Osteoblast (primary cell): ENCODE measurements at regions not wholly inside any gene's neighbourhood (a gene's known extent, or its start where the extent isn't known, plus 50 kb on each side); places are given as distances from the start of the nearest gene placed in this dataset. TPM values are rescaled to one million over a fixed set of nuclear protein-coding genes. Genes with fewer than 3 reads are reported as not detected.

Experiments used
- DNase-seq: peaks from one replicate; pipeline ENCODE4 v3.0.0; 2011; ENCODE audit warnings: low spot score, mixed read lengths; ENCODE audit not compliant: insufficient read length; ENCODE audit errors: missing footprints
- H2AFZ ChIP-seq: 2 replicates; pipeline ENCODE4 v1.6.0; 2011; ENCODE audit warnings: mild to moderate bottlenecking, low read length
- H3K27ac ChIP-seq: 2 replicates; pipeline ENCODE4 v1.5.1; 2011; ENCODE audit warnings: mild to moderate bottlenecking, low read depth, low read length, moderate library complexity
- H3K27me3 ChIP-seq: 2 replicates; pipeline ENCODE4 v1.6.0; 2012; ENCODE audit warnings: mild to moderate bottlenecking, control low read depth, inconsistent platforms, low read length, moderate library complexity; ENCODE audit not compliant: insufficient read depth
- H3K36me3 ChIP-seq: 2 replicates; pipeline ENCODE4 v1.5.1; 2011; ENCODE audit warnings: mild to moderate bottlenecking, low read length, control low read depth, moderate library complexity; ENCODE audit not compliant: insufficient read depth
- H3K4me1 ChIP-seq: 2 replicates; pipeline ENCODE4 v1.5.1; 2011; ENCODE audit warnings: mild to moderate bottlenecking, low read length, control low read depth, moderate library complexity; ENCODE audit not compliant: insufficient read depth
- H3K4me2 ChIP-seq: 2 replicates; pipeline ENCODE4 v1.6.0; 2011; ENCODE audit warnings: mild to moderate bottlenecking, low read length; ENCODE audit not compliant: insufficient read depth
- H3K4me3 ChIP-seq: fragments of 200-600 bp; sonication (generic); 3 replicates; pipeline ENCODE4 v1.5.1; 2012; ENCODE audit warnings: mild to moderate bottlenecking, low read length, inconsistent platforms; ENCODE audit not compliant: insufficient read depth
- H3K79me2 ChIP-seq: 2 replicates; pipeline ENCODE4 v1.6.0; 2012; ENCODE audit warnings: mild to moderate bottlenecking, low read length, control low read depth, inconsistent platforms; ENCODE audit not compliant: insufficient read depth
- H3K9me3 ChIP-seq: 2 replicates; pipeline ENCODE4 v1.5.1; 2011; ENCODE audit warnings: low read depth, low read length, control low read depth
- H4K20me1 ChIP-seq: 2 replicates; pipeline ENCODE4 v1.6.0; 2012; ENCODE audit warnings: mild to moderate bottlenecking, low read length, control low read depth; ENCODE audit not compliant: insufficient read depth
- small RNA-seq: library from RNA; depleted of rRNA; stranded (forward); fragments of <200 nt; gene quantifications from one replicate; pipeline ENCODE3, GENCODE V24; 2012
- TF ChIP-seq, protein P1 (sequence below): IDR thresholded peaks from 2 replicates; pipeline ENCODE4 v1.5.1; 2011; ENCODE audit warnings: mild to moderate bottlenecking, low read depth, low read length, moderate library complexity; ENCODE audit errors: extremely low read depth

DNA sequence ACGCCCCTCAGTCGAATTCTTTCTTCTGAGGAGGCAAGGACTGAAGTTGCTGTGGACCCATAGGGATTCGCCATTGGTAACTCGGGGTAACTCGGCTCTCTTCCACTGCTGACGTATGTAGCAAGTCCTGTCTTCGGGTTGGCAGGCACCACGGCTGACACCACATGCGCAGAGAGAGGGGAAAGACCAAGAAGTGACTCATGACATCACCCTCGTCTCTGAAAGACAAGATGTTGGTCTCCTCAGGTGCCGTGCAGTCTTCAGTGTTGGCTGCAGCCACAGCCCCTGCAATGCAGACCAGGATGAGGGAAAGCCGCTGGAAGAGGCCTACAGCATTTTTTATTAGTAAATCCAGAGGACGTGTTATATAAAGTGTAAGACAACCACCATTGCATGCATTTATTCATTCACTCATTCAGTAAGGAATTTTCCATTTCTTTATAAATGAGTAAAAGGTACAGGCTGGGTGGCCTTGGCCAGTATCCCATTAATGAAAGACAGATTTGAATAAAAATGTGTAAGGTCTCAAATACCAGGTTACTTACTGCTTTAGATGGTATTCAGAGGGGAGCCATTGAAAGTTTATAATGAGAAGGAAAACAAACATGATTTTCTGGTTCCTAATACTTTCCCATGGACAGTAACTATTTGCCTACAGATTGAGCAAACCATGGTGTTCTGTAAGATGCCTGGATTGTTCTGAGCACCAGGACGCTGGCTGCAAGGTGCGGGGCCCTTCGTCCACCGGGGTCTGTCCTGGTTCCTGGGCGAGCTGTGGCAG lies 50.7 kb upstream of the IRF2BP2 start:
- no peaks in the 10 kb centered on the region for H3K9me3 ChIP-seq
- TF ChIP-seq, protein P1, sequence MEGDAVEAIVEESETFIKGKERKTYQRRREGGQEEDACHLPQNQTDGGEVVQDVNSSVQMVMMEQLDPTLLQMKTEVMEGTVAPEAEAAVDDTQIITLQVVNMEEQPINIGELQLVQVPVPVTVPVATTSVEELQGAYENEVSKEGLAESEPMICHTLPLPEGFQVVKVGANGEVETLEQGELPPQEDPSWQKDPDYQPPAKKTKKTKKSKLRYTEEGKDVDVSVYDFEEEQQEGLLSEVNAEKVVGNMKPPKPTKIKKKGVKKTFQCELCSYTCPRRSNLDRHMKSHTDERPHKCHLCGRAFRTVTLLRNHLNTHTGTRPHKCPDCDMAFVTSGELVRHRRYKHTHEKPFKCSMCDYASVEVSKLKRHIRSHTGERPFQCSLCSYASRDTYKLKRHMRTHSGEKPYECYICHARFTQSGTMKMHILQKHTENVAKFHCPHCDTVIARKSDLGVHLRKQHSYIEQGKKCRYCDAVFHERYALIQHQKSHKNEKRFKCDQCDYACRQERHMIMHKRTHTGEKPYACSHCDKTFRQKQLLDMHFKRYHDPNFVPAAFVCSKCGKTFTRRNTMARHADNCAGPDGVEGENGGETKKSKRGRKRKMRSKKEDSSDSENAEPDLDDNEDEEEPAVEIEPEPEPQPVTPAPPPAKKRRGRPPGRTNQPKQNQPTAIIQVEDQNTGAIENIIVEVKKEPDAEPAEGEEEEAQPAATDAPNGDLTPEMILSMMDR = no peak
- no peak overlapping the region for H2AFZ ChIP-seq
- no peaks in the 10 kb centered on the region for H3K36me3 ChIP-seq
- H4K20me1 ChIP-seq = no peaks in the 10 kb centered on the region
- H3K27me3 ChIP-seq = no peaks in the 10 kb centered on the region
- no peak overlapping the region for H3K27ac ChIP-seq
- H3K4me2 ChIP-seq = no peak overlapping the region
- no peak overlapping the region for H3K4me3 ChIP-seq
- H3K4me1 ChIP-seq = peaks cover 41% of the 10 kb centered on the region
- DNase-seq = no peak
- H3K79me2 ChIP-seq = peaks cover 6% of the 10 kb centered on the region

Small RNA genes in the stretch of these regions (small RNA-seq; reads per million reads assigned to genes)
- gene RNY4P16 = not detected
